ENCODE measurements at regions not wholly inside any gene's neighbourhood (a gene's known extent, or its start where the extent isn't known, plus 50 kb on each side); places are given as distances from the start of the nearest gene placed in this dataset.

GRCh38 chr18:33835419-33835818 is 257.4 kb downstream of the ASXL3 start:
- no peak for TF ChIP-seq TAF1 (IDR thresholded peaks at IDR 0.05; ENCODE audit: borderline replicate concordance, low read depth, low read length)
- no peak for TF ChIP-seq POLR2A (IDR thresholded peaks at IDR 0.05; ENCODE audit: low read depth, low read length)
- TF ChIP-seq POLR2AphosphoS5 (IDR thresholded peaks at IDR 0.05; ENCODE audit: low read depth, low read length), result no peak
